Osteocyte (in vitro differentiated cells): ENCODE measurements at regions not wholly inside any gene's neighbourhood (a gene's known extent, or its start where the extent isn't known, plus 50 kb on each side); places are given as distances from the start of the nearest gene placed in this dataset.

ENCODE experiments used
- DNase-seq: peaks from one replicate; pipeline ENCODE4 v3.0.0; 2021; ENCODE audit warnings: mixed read lengths; ENCODE audit not compliant: unreplicated experiment; ENCODE audit errors: extremely low spot score
- H3K27ac Mint-ChIP-seq: one replicate; pipeline ENCODE4 v1.8.0; 2021; ENCODE audit warnings: mild to moderate bottlenecking, mixed read lengths; ENCODE audit not compliant: unreplicated experiment
- H3K27me3 Mint-ChIP-seq: one replicate; pipeline ENCODE4 v1.8.0; 2021; ENCODE audit warnings: mixed read lengths; ENCODE audit not compliant: unreplicated experiment
- H3K36me3 Mint-ChIP-seq: one replicate; pipeline ENCODE4 v1.8.0; 2021; ENCODE audit warnings: mixed read lengths; ENCODE audit not compliant: unreplicated experiment
- H3K4me1 Mint-ChIP-seq: one replicate; pipeline ENCODE4 v1.8.0; 2021; ENCODE audit warnings: mixed read lengths; ENCODE audit not compliant: unreplicated experiment
- H3K4me3 Mint-ChIP-seq: one replicate; pipeline ENCODE4 v1.8.0; 2021; ENCODE audit warnings: mild to moderate bottlenecking, moderate library complexity, mixed read lengths; ENCODE audit not compliant: unreplicated experiment
- H3K9me3 Mint-ChIP-seq: one replicate; pipeline ENCODE4 v1.8.0; 2021; ENCODE audit warnings: mixed read lengths; ENCODE audit not compliant: unreplicated experiment
- TF ChIP-seq, protein P1 (sequence below): fragments of 200-600 bp; sonication (generic); IDR thresholded peaks from 2 replicates; pipeline ENCODE4 v1.5.0; 2021; ENCODE audit warnings: antibody characterized with exemption, mild to moderate bottlenecking, moderate library complexity

DNA sequence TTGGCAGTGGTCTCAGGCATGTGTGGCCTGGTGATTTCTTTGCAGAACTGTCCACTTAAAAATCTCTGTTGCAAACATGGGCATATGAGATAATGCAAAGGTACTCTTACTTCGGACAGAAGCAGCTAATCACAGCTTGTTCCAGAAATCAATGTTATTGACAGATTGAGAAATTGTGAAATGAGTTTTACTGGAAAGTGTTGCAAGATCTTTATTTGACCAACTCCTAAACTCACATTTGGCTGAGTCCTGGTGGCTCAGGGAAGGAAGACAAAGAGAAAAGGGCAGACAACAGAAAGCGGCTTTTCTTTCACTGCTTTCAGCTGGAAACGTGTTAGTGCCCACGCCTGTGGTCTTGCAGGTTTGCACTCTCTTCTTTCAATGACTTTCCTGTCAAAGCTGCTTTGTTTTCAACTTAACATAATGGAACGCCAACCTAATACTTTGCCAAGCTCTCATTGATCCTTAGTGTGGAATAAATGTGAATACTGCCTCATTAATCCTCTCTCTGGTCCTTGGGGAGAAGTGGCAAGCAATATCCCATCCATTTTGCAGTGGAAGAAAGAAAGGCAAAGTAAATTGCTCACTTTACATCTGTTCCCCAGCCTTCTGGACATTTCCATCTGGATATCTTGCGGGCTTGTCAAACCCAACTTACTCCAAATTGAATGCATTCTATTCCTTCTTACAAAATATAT, 586.4 kb downstream of the LRRC70 start:
- Mint-ChIP-seq H3K4me3 (no peak overlapping the region), H3K27me3 (no peaks in the 10 kb centered on the region), H3K9me3 (no peaks in the 10 kb centered on the region), H3K4me1 (no peaks in the 10 kb centered on the region), H3K27ac (no peak overlapping the region), H3K36me3 (no peaks in the 10 kb centered on the region)
- DNase-seq: no peak
- TF ChIP-seq, protein P1, sequence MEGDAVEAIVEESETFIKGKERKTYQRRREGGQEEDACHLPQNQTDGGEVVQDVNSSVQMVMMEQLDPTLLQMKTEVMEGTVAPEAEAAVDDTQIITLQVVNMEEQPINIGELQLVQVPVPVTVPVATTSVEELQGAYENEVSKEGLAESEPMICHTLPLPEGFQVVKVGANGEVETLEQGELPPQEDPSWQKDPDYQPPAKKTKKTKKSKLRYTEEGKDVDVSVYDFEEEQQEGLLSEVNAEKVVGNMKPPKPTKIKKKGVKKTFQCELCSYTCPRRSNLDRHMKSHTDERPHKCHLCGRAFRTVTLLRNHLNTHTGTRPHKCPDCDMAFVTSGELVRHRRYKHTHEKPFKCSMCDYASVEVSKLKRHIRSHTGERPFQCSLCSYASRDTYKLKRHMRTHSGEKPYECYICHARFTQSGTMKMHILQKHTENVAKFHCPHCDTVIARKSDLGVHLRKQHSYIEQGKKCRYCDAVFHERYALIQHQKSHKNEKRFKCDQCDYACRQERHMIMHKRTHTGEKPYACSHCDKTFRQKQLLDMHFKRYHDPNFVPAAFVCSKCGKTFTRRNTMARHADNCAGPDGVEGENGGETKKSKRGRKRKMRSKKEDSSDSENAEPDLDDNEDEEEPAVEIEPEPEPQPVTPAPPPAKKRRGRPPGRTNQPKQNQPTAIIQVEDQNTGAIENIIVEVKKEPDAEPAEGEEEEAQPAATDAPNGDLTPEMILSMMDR: no peak

DNA sequence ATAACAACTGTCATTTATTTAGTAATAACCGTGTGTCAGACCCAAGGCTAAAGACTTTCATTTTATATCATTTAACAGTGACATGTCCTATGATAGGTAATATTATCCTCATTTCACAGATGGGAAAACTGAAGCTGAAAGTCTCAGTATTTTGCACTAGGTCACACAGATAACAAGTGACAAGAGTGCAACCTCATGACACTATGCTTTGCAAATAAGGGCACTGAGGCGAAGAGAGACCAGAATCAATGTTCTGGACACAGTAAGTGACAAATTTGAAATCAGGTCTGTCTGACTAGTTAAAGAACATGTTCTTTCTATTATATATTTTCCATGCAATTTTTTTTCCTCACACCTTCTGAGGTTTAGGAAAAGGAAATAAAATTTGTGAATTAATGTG, 585.7 kb downstream of the LRRC70 start:
- TF ChIP-seq, protein P1: no peak
- no peak for DNase-seq
- no peak overlapping the region for H3K4me3 Mint-ChIP-seq

DNA sequence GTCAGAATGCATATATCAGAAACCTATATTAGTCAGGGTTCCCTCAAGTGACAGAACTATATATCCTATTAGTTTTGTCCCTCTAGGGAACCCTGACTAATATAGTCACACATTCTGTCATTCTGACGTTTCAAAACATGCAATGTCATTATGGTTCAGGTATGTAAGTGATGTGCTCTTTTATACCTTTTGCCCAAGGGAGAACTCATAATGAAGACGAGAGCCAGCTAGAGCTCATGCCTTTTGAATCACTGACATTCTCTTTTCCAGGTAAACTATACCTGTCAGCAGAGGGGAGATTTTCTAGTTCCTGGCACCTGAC, 576.7 kb downstream of the LRRC70 start:
- Mint-ChIP-seq H3K27me3 (no peaks in the 10 kb centered on the region), H3K9me3 (no peaks in the 10 kb centered on the region), H3K27ac (no peak overlapping the region), H3K4me1 (no peaks in the 10 kb centered on the region), H3K4me3 (no peak overlapping the region), H3K36me3 (no peaks in the 10 kb centered on the region)
- DNase-seq: no peak
- TF ChIP-seq, protein P1: no peak

More for the DNA sequence above, 585.7 kb downstream of the LRRC70 start:
- H3K36me3 Mint-ChIP-seq: no peaks in the 10 kb centered on the region
- H3K27ac Mint-ChIP-seq: no peak overlapping the region
- H3K27me3 Mint-ChIP-seq: no peaks in the 10 kb centered on the region
- no peaks in the 10 kb centered on the region for H3K9me3 Mint-ChIP-seq
- H3K4me1 Mint-ChIP-seq: no peaks in the 10 kb centered on the region

DNA sequence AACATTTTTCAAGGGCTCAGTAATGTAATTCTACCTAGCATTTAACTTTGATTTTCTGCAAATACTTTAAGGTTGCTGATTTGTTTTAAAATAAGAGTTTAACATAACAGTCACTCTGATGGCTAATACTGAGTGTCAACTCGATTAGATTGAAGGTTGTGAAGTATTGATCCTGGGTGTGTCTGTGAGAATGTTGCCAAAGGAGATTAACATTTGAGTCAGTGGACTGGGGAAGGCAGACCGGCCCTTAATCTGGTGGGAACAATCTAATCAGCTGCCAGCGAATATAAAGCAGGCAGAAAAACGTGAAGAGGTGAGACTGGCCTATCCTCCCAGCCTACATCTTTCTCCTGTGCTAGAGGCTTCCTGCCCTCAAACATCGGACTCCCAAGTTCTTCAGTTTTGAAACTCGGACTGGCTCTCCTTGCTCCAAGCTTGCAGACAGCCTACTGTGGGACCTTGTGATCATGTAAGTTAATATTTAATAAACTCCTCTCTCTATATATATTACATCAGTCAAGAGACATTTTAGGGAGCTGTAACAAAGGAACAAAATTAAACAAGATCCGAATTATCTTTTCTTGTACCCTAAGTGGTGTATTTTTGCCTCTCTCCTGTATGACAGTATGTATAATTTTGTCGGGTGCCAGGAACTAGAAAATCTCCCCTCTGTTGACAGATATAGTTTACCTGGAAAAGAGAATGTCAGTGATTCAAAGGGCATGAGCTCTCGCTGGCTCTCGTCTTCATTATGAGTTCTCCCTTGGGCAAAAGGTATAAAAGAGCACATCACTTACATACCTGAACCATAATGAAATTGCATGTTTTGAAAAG, 576.1 kb downstream of the LRRC70 start:
- TF ChIP-seq, protein P1: no peak
- H3K4me3 Mint-ChIP-seq: no peak overlapping the region
- no peaks in the 10 kb centered on the region for H3K36me3 Mint-ChIP-seq
- H3K27me3 Mint-ChIP-seq: no peaks in the 10 kb centered on the region
- no peak overlapping the region for H3K27ac Mint-ChIP-seq
- H3K9me3 Mint-ChIP-seq: no peaks in the 10 kb centered on the region
- no peaks in the 10 kb centered on the region for H3K4me1 Mint-ChIP-seq
- no peak for DNase-seq

DNA sequence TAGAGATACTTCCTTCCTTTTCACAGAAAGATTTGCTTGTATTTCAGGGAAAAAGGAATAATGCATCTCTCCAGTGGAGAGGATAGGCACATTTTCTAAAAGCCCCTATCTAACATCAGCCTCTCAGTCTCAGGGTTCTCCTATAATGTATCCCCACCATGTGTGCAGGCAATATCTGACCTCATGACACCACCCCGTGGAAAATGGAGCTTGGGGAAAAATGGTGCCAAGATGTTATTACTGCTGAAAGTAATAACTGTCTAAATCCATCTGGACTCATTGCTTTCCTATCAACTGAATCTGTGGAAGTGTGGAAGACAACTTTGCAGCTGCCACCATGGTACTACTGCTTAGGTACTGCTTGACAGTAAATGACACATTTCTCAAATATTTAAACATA, 574.3 kb downstream of the LRRC70 start:
- DNase-seq: no peak
- TF ChIP-seq, protein P1: no peak
- Mint-ChIP-seq H3K4me1 (no peaks in the 10 kb centered on the region), H3K27ac (no peak overlapping the region), H3K36me3 (no peaks in the 10 kb centered on the region), H3K9me3 (no peaks in the 10 kb centered on the region), H3K27me3 (no peaks in the 10 kb centered on the region), H3K4me3 (no peak overlapping the region)
